HepG2 (cell line): ENCODE measurements at regions not wholly inside any gene's neighbourhood (a gene's known extent, or its start where the extent isn't known, plus 50 kb on each side); places are given as distances from the start of the nearest gene placed in this dataset.

Experiments used
- BRD4 ChIP-seq: sonication (generic); formaldehyde crosslinking; IDR thresholded peaks from 2 replicates; pipeline ENCODE4 v1.4.0; 2020; ENCODE audit warnings: missing genetic modification reagents
- JUND ChIP-seq: sonication (generic); formaldehyde crosslinking; IDR thresholded peaks from 2 replicates; pipeline ENCODE4 v1.8.0; 2022; ENCODE audit warnings: mild to moderate bottlenecking, missing genetic modification reagents
- KDM6A ChIP-seq: IDR thresholded peaks from 2 replicates; pipeline ENCODE4 v1.6.1; 2016; ENCODE audit warnings: low read depth
- NFATC3 ChIP-seq: sonication (generic); formaldehyde crosslinking; IDR thresholded peaks from 2 replicates; pipeline ENCODE4 v1.5.1; 2020; ENCODE audit warnings: mild to moderate bottlenecking, missing genetic modification reagents
- SNAI1 ChIP-seq: sonication (generic); formaldehyde crosslinking; IDR thresholded peaks from 2 replicates; pipeline ENCODE4 v1.5.0; 2020; ENCODE audit warnings: mild to moderate bottlenecking, missing genetic modification reagents, borderline replicate concordance
- TF ChIP-seq, protein P1 (sequence below): sonication (generic); formaldehyde crosslinking; IDR thresholded peaks from 2 replicates; pipeline ENCODE4 v1.4.0; 2020; ENCODE audit warnings: missing genetic modification reagents, mild to moderate bottlenecking, borderline replicate concordance
- TF ChIP-seq, protein P2 (sequence below): sonication (generic); formaldehyde crosslinking; IDR thresholded peaks from 2 replicates; pipeline ENCODE4 v1.8.1; 2023; ENCODE audit warnings: missing genetic modification reagents, mild to moderate bottlenecking, borderline replicate concordance
- TF ChIP-seq, protein P3 (sequence below): sonication (generic); IDR thresholded peaks from 2 replicates; pipeline ENCODE4 v1.6.1; 2016; ENCODE audit warnings: low read depth, borderline replicate concordance
- TF ChIP-seq, protein P4 (sequence below): conservative IDR thresholded peaks from 2 replicates; pipeline ENCODE4 v1.6.1; 2018; ENCODE audit warnings: missing genetic modification reagents

DNA sequence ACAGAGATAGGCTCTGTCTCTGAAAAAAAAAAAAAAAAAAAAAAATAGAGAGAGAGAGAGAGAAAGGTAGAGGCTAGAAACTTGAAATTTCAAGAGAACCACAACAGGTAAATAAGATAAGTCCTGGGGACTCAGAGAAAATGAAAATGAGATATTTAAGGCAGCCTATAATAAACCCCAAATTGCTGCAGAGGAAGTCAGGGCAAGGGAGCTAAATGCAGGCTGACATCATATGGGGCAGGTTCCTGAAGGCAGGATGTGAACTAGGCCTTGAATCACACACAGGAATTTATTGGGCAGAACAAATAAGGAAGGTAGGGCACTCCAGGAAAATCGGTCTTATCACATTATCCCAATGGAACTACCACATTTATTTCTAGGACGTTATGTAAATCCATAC, 54.9 kb upstream of the NUDT4 start:
- TF ChIP-seq NFATC3 (CRISPR knock-in tag) (no peak), KDM6A (CRISPR knock-in tag) (no peak), JUND (CRISPR knock-in tag) (no peak), SNAI1 (CRISPR knock-in tag) (no peak), BRD4 (CRISPR knock-in tag) (no peak)
- TF ChIP-seq, protein P1, sequence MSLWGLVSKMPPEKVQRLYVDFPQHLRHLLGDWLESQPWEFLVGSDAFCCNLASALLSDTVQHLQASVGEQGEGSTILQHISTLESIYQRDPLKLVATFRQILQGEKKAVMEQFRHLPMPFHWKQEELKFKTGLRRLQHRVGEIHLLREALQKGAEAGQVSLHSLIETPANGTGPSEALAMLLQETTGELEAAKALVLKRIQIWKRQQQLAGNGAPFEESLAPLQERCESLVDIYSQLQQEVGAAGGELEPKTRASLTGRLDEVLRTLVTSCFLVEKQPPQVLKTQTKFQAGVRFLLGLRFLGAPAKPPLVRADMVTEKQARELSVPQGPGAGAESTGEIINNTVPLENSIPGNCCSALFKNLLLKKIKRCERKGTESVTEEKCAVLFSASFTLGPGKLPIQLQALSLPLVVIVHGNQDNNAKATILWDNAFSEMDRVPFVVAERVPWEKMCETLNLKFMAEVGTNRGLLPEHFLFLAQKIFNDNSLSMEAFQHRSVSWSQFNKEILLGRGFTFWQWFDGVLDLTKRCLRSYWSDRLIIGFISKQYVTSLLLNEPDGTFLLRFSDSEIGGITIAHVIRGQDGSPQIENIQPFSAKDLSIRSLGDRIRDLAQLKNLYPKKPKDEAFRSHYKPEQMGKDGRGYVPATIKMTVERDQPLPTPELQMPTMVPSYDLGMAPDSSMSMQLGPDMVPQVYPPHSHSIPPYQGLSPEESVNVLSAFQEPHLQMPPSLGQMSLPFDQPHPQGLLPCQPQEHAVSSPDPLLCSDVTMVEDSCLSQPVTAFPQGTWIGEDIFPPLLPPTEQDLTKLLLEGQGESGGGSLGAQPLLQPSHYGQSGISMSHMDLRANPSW (CRISPR knock-in tag), result no peak
- TF ChIP-seq, protein P2, sequence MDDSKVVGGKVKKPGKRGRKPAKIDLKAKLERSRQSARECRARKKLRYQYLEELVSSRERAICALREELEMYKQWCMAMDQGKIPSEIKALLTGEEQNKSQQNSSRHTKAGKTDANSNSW (CRISPR knock-in tag), result no peak
- TF ChIP-seq, protein P3, sequence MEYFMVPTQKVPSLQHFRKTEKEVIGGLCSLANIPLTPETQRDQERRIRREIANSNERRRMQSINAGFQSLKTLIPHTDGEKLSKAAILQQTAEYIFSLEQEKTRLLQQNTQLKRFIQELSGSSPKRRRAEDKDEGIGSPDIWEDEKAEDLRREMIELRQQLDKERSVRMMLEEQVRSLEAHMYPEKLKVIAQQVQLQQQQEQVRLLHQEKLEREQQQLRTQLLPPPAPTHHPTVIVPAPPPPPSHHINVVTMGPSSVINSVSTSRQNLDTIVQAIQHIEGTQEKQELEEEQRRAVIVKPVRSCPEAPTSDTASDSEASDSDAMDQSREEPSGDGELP, result no peak
- TF ChIP-seq, protein P4, sequence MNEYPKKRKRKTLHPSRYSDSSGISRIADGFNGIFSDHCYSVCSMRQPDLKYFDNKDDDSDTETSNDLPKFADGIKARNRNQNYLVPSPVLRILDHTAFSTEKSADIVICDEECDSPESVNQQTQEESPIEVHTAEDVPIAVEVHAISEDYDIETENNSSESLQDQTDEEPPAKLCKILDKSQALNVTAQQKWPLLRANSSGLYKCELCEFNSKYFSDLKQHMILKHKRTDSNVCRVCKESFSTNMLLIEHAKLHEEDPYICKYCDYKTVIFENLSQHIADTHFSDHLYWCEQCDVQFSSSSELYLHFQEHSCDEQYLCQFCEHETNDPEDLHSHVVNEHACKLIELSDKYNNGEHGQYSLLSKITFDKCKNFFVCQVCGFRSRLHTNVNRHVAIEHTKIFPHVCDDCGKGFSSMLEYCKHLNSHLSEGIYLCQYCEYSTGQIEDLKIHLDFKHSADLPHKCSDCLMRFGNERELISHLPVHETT (CRISPR knock-in tag), result no peak
